Right forelimb (tissue), 1 donor: ENCODE measurements at regions not wholly inside any gene's neighbourhood (a gene's known extent, or its start where the extent isn't known, plus 50 kb on each side); places are given as distances from the start of the nearest gene placed in this dataset.
"Not testable (repeated sequence)": the region's sequence is repeated elsewhere in the genome, so short reads cannot be mapped to it uniquely, and the experiment has no call there.

Experiments
- DNase-seq: peaks from one replicate; pipeline ENCODE4 v3.0.0-alpha.2; 2018

DNA sequence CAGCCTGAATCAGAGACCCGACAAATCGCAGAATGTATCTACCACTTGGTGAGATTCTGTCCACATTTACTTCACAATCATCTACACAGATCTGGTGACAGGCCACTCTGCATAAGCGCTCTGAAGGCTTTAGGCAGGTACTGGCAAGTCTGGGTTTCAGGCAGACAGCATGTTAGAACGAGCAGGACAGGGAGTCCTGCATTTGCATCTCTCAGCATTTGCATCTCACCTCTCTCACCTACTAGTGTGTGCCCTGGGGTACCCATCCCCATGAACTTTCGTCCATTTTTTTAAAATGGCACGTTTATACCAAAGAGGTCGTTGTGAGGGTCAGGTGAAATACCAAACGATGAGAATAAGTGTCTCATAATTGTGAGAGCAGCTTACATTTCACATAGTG lies 108.2 kb downstream of the SPATA31A1 start:
- not testable (repeated sequence) for DNase-seq

DNA sequence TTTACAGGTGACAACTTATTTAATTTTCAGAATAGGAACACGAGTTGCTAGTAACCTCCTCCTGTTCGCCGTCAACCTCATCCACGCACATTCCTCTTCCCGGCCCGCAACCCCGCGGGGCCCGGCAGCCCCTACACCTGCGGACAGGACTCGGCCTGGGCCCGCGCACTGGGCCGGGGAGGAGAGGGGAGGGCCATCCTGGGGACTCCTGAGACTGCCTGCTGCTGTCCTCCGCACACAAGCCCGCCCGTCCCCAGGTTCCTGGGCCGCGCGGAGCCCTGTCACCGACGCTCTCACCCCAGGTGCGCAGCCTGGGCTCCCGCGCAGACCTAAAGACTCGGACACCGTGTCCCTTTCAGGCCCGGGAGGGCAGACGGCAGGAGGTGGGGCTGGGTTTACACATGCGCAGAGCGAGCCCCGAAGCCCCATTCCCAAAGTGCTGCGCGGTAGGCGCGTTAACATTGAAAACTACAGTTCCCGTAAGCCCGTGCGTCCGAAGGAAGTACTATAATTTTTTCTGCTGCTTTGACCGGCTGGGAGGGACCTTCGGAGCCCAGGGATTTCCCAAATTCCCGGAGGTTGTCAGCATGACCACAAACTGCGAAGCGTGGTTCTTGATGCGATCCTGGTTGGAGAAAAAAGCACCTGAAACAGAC lies 108.8 kb downstream of the SPATA31A1 start:
- DNase-seq: peak; percentile 82

DNA sequence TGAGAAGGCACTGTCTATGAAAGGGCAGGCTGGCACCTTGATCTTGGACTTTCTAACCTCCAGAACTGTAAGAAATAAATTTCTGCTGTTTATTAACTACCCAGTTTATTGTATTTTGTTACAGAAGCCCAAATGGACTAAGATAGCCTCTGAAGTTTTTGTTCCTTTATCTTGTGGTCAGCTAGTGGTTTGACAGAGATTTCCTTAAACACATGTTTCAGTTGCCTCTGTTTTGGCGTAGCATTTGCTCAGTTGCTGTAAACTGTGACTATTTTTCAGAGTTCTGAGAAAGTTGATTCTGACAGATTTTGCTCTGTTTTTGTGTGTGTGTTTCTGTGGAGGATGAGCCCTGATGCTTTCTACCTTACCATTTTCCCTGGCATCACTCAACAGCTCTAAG lies 119.0 kb downstream of the SPATA31A1 start:
- not testable (repeated sequence) for DNase-seq

DNA sequence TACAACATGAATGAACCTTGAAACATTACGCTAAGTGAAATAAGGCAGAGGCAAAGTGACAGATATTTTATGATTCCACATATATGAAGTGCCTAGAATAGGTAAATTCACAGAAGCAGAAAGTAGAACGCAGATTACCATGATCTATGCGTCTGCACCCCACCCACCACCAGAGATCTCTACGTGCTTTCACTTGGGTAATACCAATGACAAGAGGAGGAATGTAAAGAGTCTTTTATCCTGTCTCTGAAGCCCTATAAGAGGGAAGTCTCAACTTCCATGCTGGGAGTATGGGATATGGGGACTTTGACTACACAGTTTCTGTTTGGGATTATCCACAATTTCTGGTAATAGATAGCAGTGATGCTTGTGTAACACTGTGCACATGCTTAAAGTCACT lies 127.6 kb downstream of the SPATA31A1 start:
- DNase-seq: not testable (repeated sequence)

DNA sequence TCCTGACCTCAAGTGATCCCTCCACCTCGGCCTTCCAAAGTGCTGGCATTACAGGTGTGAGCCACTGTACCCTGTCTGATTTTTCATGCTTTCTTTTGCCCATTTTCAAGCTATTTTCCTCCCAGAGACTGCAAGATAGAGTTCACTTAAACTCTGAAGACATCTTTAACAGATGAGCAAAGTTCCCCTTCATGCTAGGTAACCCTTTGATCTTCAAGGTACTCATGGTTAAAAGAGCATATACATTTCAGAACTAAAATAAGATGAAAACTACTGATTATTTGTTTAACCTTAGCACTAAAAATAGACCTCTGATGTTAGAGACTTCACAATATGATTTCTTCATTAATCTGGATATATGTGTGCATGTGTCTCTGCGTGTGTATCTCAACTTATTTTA lies 128.4 kb downstream of the SPATA31A1 start:
- not testable (repeated sequence) for DNase-seq

DNA sequence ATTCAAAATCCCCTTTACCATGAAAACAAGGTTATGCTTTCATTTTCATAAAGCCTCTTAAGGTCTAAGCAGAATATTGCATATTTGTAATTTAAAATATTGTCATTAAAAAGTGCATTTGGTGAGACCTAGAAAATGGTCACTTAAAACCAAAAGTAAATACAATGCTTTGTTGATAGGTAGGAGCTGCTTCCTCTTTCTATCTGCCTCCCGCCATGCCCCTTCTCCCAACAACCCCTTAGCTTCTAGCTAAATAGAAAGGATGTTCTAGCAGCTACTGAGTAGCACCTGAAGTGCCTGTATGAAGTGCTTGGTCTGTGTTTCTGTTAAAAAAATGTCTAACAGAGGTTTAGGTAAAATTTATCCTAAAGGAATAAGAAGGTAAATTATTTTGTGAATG lies 128.8 kb downstream of the SPATA31A1 start:
- not testable (repeated sequence) for DNase-seq

DNA sequence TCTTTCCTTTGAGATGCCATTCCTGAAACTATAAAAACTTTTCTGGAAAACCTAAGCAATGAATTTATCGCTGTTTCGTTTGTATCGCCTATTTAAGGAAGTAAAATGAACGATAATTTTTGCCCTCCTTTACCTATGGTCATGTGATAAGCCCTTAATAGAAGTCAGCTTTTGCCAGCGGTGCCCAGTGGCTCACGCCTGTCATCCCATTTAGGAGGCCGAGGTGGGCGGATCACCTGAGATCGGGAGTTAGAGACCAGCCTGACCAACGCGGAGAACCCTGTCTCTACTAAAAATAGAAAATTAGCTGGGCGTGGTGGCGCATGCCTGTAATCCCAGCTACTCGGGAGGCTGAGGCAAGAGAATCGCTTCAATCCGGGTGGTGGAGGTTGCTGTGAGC lies 132.0 kb downstream of the SPATA31A1 start:
- not testable (repeated sequence) for DNase-seq

DNA sequence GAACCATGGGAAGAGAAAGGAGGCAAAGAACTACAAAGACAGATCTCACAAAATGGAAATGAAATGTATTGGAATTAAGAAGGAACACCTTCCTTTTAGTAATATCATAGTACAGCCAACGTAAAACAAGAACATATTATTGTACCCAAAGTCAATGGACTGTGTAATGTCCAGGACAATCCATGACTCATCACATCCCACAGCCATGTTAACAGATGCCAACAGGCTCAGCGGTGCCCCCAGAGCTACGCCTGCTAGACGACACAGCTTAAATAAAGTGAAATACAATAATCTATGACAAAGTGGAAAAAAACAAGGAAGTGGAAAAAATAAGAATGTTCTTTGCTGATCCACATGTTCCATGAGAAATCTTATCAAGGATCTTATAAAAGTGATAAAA lies 140.8 kb downstream of the SPATA31A1 start:
- DNase-seq: not testable (repeated sequence)

DNA sequence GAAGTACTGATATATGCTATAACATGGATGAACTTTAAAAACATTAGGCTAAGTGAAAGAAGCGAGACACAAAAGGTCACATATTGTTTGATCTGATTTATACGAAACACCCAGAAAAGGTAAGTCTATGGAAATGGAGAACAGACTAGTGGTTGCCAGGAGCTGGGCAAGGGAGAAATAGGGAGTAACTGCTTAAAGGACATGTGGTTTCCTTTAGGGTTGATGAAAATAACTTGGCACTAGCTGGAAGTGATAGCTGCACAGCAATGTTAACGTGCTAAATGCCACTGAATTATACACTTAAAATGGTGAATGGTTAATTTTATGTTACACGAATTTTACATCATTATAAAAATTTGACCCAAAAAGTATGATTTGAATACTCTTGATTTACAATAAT lies 147.7 kb downstream of the SPATA31A1 start:
- not testable (repeated sequence) for DNase-seq

DNA sequence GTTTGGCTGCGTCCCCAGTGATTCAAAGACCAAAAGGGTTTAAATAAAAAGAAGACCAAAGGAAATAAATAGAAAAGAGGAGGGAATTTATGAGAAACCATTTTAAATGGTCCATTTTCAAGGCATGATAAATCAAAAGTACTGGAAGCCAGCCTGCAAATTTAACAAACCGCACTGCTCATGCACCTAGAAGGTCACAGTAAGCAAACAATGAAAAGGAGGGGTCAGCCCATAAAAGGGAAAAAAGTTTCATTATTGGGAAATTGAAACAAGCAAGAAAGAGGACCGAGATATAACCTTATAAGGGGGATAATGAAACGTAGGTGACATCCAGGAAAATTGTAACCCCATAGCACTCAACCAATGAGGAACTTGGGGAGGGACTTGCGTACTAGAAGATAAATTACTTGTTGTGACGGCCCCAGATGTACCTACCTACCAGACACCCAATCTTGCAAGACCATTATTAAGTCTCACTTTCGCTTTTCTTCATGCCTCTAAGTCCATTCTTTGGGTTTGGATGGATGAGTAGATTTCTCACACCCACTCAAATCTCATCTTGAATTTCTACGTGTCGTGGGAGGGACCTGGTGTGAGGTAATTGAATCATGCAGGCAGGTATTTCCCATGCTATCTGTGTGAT lies 172.0 kb downstream of the SPATA31A1 start:
- not testable (repeated sequence) for DNase-seq

DNA sequence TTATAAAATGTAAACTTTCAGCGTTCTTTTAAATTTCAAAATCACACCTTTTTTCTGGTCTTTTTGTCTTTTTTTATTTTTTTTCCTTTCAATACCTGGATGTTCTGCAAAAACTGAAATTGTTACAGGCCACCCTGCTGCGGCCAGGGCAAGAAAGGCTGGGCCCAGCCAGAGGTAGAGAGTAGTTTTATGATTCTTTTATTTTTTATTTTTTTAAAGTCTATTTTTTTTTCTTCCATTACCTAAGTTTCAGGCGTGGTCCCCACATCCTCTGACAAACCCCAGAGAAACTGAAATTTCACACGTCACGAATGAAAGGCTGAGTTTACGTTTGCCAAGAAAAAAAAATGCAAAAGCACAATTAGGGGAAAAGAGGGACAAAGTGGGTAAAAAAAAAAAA lies 177.1 kb downstream of the SPATA31A1 start:
- DNase-seq: not testable (repeated sequence)

DNA sequence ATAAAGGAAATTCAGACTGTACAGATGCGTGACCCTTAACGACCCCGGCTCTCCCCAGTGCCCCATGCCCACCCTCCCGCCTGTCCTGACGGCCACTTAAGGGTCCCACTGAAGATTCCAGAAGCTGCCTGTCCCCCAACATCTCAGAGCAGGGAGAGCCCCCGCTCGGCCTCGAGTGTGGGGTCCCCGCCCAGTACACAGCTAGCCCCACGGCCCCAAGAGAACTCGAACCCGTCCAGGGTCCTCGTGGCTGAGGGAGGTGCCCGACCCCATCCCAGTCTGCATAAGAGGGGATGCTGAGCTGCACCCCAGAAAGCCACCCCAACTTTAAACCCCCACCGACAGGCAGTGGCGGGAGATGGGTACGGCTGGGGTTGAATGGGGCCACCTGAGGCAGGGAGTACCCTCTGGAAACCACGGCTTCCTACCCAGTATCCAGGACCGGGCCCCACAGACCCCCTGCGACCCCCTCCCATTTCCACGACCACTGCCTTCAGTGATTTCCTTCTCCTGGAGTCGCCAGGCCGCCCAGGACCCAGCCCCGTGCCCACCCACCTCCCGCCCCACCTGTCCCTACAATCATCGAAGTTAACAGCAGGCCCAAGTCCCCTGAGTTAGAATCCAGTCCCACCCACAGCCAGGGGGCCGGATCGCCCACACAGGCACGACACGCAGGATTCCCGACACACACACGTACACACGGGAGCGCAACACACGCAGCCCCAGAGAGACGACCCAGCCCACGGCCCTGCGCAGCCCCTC lies 177.7 kb downstream of the SPATA31A1 start:
- not testable (repeated sequence) for DNase-seq

DNA sequence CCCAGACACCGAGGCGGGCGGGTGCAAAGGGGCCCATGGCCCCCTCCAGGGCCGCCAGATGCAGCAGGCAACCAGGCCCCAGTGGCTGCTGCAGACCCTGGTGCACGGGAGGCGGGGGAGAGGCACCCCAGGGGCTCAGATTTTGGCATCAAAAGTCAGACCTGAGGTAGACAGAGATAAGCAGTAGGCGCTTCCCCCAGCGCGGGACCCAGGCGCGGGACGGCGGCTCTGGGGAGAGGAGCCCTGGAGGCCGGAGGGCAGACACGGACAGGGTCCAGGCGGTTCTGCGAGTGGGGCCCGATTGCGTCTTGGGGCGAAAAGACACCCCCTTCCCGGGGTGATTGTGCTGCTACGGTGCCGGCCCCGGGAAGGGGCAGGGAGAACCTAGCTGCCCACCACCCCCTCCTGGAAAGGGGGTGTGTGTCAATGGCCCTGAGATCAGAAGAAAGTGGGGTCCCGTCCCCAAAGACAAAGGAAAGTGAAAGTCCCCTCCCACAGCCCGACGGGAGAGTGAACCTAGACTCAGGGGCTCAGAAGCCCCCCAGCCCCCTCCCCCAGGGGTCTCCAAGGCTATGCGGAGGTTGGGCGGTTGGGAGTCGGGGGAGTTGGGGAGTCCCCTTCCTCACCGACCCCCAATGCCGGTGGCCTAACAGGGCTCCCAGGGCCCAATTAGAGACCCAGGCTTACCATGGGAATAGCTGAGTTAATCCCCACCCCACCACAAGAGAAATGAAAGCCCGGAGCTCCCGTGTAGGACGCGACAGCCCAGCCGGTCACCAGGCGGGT lies 178.5 kb downstream of the SPATA31A1 start:
- DNase-seq: not testable (repeated sequence)

DNA sequence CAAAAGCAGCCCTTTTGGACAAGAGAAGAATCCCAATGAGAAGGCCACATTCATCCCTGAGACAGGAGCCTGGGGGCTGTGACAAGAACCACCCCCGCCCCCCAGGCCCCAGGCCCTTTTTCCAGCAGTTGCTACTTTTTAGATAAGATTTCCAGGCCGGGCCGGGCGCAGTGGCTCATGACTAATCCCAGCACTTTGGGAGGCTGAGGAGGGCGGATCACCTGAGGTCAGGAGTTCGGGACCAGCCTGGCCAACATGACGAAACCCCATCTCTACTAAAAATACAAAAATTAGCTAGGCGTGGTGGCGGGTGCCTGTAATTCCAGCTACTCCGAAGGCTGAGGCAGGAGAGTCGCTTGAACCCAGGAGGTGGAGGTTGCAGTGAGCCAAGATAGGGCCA lies 179.4 kb downstream of the SPATA31A1 start:
- not testable (repeated sequence) for DNase-seq

DNA sequence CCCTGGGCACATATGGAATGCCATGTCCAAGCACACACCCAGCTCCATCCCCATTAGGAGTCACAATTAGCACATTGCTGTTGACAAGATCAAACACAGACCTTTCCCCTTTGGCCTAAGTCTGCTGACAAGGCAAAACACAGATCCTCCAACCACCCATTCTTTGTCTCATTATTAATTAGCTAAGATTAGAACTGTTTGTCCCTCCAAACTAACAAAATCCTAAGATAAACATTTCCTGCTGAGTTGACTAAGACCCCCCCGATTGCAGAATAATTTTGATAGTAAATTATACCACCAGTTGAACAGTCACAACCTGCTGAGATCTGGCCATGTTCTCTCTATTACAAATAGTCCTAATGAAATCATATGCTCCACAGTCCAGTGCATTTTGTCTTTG lies 186.7 kb downstream of the SPATA31A1 start:
- not testable (repeated sequence) for DNase-seq

DNA sequence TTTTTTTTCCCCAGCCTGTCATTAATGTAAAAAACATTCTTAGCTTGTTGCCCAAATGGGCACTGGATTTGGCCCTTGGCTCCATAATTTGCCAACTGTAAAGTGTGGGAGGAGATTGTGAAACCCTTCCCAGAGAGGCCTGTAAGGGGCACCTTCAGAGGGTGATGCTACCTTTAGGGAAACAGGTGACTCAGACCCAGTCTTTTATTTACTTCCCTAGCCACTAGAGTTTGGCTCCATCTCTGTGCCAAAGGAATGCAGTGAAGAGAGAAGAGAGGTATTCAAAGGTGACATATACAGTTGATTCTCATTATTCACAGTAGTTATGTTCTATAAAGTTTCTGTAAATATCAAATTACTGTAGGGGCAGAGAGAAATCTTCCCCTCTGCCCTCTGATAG lies 189.6 kb downstream of the SPATA31A1 start:
- DNase-seq: not testable (repeated sequence)

DNA sequence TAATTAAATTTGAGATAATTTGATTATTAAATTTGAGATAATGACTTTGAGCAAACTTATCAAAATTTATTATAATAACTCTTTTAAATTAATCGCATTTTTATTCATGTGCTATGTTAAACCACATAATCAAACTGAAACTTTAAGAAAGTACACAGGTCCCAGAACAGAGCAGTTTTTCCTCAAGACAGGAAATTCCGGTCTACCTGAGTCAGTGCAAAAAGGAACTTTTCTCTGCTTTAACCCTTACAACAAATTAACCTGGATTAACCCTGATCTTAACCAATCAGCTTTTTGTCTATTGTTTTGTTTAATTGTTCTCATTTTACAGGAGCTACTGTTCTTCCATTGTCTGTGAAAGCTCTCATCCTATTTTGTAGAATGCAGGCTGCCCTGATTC lies 195.1 kb downstream of the SPATA31A1 start:
- DNase-seq: not testable (repeated sequence)

DNA sequence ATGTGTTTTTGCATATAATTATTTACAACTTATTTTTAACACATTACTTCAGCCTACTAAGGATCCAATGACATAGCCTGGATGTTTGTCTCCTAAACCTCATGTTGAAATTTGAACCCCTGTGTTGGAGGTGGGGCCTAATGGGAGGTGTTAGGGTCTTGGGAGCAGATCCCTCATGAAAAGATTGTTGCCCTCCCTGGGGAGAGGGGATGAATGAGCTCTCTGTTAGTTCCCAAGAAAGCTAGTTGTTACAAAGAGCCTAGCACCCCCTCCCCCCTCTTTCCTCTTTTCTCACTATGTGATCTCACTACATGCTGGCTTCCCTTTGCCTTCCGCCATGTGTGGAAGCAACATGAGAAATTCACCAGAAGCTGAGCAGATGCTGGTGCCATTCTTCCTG lies 196.1 kb downstream of the SPATA31A1 start:
- DNase-seq: not testable (repeated sequence)

DNA sequence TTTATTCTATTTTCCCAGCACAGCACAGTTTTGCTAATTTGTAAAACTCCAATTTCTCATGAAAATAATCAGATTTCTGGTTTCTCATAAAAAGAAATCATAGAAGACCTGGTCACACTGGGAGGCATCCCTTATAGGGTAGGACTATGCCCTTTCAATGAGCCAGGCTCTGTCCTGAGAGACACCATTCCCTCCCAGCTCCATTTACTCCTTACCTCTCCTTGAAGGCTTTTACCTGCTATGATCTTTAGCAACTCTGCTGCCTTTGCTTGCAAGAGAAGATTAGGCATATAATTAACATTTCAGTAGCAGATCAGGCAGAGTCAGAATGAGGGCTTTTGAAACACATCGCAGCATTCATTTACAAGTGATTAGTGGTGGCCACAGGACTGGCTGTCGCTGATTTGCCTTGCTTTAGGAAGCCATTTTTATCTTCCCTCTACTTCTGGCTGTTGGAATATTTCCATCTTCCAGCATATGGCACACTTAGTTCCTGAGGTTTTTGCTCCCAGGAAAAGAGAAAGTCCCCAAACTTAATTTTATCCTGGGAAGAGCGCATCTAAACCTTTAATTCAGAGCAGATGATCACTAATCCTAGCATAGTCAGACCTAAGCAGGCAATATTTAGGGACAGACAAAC lies 196.9 kb downstream of the SPATA31A1 start:
- DNase-seq: not testable (repeated sequence)

DNA sequence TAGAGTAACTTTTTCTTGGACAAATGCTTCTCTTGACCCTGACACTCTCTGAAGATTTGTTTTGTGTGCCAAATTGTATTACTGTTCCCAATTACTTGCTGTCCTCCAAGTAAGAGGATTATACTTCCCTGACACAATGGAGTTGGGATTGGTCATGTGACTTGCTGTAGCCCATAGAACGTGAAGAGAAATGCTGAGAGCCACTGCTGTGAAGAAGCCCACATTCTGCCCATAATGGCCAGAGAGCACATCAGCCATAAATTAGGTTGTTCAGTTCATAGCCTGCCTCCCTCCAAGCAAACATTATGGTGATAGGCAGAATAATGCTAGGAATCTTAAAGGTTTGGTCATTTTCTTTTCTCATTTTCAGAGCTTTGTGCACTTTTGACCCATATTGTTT lies 198.9 kb downstream of the SPATA31A1 start:
- DNase-seq: not testable (repeated sequence)

DNA sequence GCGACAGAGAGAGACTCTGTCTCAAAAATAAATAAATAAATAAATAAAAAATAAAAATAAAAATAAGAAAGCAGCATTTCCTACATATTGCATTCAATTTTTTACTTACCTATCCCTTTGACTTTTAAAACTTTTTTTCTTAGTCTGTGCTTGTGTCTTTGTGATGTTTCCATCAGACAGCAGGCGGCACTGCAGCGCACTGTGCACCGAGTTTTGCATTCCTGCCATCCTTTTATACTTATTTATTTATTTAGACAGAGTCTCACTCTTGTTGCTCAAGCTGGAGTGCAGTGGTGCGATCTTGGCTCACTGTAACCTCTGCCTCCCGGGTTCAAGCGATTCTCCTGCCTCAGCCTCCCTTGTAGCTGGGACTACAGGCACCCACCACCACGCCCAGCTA lies 203.9 kb downstream of the SPATA31A1 start:
- not testable (repeated sequence) for DNase-seq

DNA sequence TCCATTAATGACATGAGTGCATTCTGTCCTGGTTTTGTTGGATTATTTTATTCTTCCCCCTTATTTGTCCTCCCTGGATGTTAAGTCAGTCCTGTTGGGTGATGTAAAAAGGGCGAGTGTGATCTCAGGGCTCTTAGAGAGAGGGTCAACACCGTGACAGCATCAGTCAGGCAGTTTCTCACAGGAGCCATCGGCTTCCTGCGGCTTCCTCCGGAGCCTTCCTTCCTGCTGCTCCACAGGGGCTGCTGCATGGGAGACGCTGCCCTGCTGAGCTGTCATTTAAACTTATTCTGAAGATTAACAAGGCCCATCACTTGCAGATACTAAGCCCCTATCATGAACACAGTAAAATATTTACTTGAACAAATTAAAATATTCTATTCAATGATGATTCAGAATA lies 211.3 kb downstream of the SPATA31A1 start:
- not testable (repeated sequence) for DNase-seq
